ENCODE measurements at regions not wholly inside any gene's neighbourhood (a gene's known extent, or its start where the extent isn't known, plus 50 kb on each side); places are given as distances from the start of the nearest gene placed in this dataset.

- DNase-seq (ENCODE audit: low spot score), result no peak
These were observed 64.5 kb upstream of the B3GAT1 start for GRCh38 chr11:134476435-134477021.

GRCh38 chr11:134475951-134476350 is 63.9 kb upstream of the B3GAT1 start:
- DNase-seq (ENCODE audit: low spot score), result peak; percentile 36

DNA sequence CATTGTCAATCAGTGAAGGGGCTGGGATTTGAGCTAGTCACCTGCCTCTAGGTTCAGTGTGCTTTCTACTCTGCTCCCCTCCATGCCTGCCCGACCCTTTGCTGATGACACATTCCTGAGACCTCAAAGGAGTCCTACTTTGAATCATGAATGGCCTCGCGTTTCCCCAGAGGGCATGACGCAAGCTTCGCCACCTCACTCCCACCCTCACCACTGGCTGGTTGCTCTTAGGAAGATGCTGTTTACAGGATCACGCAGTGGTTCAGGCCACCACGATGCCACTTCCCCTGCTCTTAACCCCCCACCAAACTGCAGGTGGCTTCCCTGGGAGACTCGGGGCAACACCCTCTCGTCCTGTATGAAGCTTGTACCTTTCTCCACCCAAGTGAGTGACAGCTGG is 62.9 kb upstream of the B3GAT1 start:
- DNase-seq (ENCODE audit: low spot score), result peak; percentile 40

DNA sequence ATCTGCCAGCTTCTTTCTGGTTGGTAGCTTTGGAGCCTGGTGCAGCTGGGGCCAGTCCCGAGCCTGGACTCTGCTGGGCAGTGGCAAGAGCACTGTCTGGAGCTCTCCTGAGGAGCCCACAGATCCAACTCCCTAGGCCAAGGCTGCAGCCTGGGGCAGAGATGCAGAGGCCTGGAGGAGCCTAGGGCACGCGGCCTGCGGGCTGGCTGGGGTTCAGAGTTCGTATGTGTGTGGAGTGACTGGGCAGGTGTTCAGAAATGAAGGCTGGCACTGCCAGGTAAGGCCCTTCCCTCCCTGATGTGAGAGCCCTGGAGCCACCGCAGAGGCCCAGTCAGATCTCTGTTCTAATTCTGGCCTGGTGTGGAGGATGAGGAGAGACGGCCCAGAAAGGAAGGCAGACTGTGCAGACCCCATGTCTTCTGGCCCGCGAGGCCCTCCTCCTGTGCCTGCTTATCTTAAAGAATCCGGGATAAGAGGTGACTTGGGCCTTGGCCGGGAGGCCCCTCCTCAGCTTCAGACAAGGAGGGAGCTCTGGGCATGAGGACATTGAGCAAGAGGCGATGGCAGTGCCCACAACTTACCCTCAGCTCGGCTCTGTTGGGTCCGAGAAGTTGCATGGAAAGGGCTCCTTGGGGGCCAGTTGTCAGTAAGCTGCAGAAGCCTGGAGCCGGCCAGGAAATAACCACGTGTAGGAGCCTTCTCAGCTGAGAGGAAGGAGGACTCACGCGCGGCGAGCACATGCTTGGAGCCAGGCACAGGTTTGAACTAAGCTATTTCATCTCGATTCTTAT is 62.2 kb upstream of the B3GAT1 start:
- peak; percentile 46 for DNase-seq (ENCODE audit: low spot score)

GRCh38 chr11:134471716-134472455 is 59.8 kb upstream of the B3GAT1 start:
- no peak for DNase-seq (ENCODE audit: low spot score)

GRCh38 chr11:134471087-134471715 is 59.2 kb upstream of the B3GAT1 start:
- DNase-seq (ENCODE audit: low spot score), result peak; percentile 36

- DNase-seq (ENCODE audit: low spot score), result peak; percentile 26
These were observed 58.2 kb upstream of the B3GAT1 start for GRCh38 chr11:134470238-134470637.

- no peak for DNase-seq (ENCODE audit: low spot score)
These were observed 57.6 kb upstream of the B3GAT1 start for GRCh38 chr11:134469627-134470026.

DNA sequence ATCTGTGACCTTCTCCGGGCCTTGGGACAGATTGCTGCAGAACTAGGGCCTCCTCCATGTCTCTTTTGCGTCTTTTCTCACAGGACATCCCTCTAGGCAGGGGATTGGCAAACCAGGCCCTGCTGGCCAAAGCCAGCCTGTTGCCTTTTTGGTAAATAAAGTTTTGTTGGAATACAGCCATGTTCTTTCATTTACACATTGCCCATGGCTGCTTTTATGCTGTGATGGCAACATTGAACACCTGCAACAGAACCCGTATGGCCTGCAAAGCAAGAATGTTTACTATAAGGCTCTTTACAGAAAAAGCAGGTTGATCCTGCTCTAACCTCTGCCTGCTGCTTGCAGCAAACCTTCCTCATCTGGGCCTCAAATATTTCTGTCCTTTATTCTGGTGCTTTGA is 56.8 kb upstream of the B3GAT1 start:
- no peak for DNase-seq (ENCODE audit: low spot score)

- no peak for DNase-seq (ENCODE audit: low spot score)
These were observed 56.1 kb upstream of the B3GAT1 start for GRCh38 chr11:134468081-134468668.

- DNase-seq (ENCODE audit: low spot score), result no peak
These were observed 54.8 kb upstream of the B3GAT1 start for GRCh38 chr11:134466610-134467567.

- no peak for DNase-seq (ENCODE audit: low spot score)
These were observed 54.1 kb upstream of the B3GAT1 start for GRCh38 chr11:134466156-134466555.

DNA sequence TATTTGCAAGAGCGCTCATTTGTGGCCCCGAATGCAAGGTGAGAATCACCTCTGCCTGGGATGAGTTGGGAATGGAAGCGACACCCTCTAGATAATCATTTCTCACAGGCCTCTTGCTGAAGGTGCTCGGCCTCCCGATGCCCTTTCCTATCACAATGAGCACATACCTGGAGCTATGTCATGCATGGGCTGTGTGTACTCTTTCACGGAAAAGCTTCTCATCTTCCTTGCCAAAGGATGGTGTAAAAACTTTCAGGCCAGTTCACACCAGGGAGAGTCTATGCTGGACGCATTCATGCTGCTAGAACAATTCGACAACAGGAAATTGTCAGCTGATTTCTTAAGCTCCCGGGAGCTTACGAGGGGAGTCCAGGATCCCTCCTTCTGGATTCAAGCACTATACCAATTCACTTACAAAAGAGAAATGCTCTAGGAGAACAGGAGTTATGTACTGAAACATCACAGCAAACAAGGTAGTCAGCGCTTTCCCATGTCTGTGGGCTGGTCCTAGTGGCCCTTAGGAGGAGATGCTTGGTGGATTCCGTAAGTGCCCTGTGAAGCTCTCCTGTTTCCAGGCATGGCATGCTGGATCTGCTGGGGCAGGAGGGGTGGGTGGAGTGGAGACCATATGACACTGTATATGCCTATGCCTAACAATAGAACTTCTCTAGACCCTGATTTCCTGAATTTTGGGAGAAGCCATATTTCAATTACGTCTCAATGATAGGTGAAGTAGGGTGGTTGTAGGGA is 53.1 kb upstream of the B3GAT1 start:
- no peak for DNase-seq (ENCODE audit: low spot score)

DNA sequence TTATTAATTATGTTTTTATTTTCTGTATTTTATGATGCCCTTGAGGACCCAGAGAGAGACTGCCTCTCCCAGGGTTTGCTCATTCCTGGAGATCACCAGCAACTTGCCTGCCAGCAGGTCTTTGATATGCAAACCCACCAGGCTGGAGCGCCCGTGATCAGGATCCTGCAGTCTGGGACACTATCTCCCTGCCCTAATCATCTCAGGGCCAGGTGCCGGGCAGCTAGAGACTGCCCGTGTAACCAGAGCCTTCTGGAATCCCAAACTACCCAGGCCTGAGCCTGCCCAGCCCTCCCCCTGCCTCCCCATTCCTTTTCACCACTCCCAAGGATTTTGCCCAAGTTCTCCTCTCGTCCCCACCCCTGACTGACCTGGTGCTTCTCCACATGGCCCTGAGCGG is 52.2 kb upstream of the B3GAT1 start:
- no peak for DNase-seq (ENCODE audit: low spot score)

DNA sequence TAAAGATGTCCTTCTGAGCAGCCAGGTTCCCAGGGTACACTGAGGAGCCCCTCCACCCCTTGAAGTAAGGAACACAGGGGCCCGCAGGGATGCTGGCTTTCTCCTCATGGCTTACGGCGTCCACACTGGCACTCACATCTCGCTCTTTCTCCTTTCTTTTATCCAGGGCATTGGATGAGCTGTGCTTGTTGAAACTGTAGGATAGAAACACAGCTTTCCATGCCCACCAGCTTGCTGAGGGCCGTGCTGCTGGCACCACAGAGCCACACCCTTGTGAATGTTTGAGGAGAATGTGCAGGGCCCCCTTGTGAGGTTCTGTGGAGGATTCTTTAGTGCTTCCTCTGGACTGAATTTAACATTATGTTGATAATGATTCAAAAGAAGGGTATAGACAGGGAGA is 51.7 kb upstream of the B3GAT1 start:
- no peak for DNase-seq (ENCODE audit: low spot score)
